ENCODE measurements at regions not wholly inside any gene's neighbourhood (a gene's known extent, or its start where the extent isn't known, plus 50 kb on each side); places are given as distances from the start of the nearest gene placed in this dataset.

- no peak for DNase-seq
Observed at GRCh38 chr2:217289907-217290280, 430.0 kb upstream of the TNP1 start.

GRCh38 chr2:217289177-217289906 lies 429.5 kb upstream of the TNP1 start:
- DNase-seq, result no peak

- no peak for DNase-seq
Observed at GRCh38 chr2:217288472-217289063, 428.7 kb upstream of the TNP1 start.

GRCh38 chr2:217286833-217287232 lies 427.0 kb upstream of the TNP1 start:
- no peak for DNase-seq

GRCh38 chr2:217285926-217286325 lies 426.1 kb upstream of the TNP1 start:
- DNase-seq, result no peak

GRCh38 chr2:217283460-217283859 lies 423.6 kb upstream of the TNP1 start:
- DNase-seq, result no peak

- DNase-seq, result no peak
Observed at GRCh38 chr2:217282531-217282930, 422.7 kb upstream of the TNP1 start.

- no peak for DNase-seq
Observed at GRCh38 chr2:217279556-217279955, 419.7 kb upstream of the TNP1 start.

GRCh38 chr2:217279140-217279539 lies 419.3 kb upstream of the TNP1 start:
- no peak for DNase-seq

GRCh38 chr2:217277646-217278398 lies 418.0 kb upstream of the TNP1 start:
- DNase-seq, result no peak

GRCh38 chr2:217276433-217276832 lies 416.6 kb upstream of the TNP1 start:
- no peak for DNase-seq

GRCh38 chr2:217275091-217275490 lies 415.2 kb upstream of the TNP1 start:
- DNase-seq, result no peak

- DNase-seq, result no peak
Observed at GRCh38 chr2:217274578-217274977, 414.7 kb upstream of the TNP1 start.

- no peak for DNase-seq
Observed at GRCh38 chr2:217273851-217274250, 414.0 kb upstream of the TNP1 start.

GRCh38 chr2:217273162-217273561 lies 413.3 kb upstream of the TNP1 start:
- no peak for DNase-seq

- no peak for DNase-seq
Observed at GRCh38 chr2:217271813-217272212, 411.9 kb upstream of the TNP1 start.

GRCh38 chr2:217270485-217271121 lies 410.7 kb upstream of the TNP1 start:
- DNase-seq, result no peak

- no peak for DNase-seq
Observed at GRCh38 chr2:217269701-217270484, 410.0 kb upstream of the TNP1 start.

- DNase-seq, result no peak
Observed at GRCh38 chr2:217268978-217269377, 409.1 kb upstream of the TNP1 start.

- DNase-seq, result no peak
Observed at GRCh38 chr2:217267758-217268157, 407.9 kb upstream of the TNP1 start.

GRCh38 chr2:217263756-217264155 lies 403.9 kb upstream of the TNP1 start:
- DNase-seq, result no peak

- DNase-seq, result no peak
Observed at GRCh38 chr2:217262911-217263310, 403.0 kb upstream of the TNP1 start.

GRCh38 chr2:217261452-217261851 lies 401.6 kb upstream of the TNP1 start:
- no peak for DNase-seq

Data from stimulated activated CD4-positive, alpha-beta T cell treated with anti-CD3 and anti-CD28 coated beads, Interleukin-15, amount 100 ng/mL, for 24 hours (primary cell).